Caco-2 (cell line): ENCODE measurements at regions not wholly inside any gene's neighbourhood (a gene's known extent, or its start where the extent isn't known, plus 50 kb on each side); places are given as distances from the start of the nearest gene placed in this dataset.

Source experiments
- BruUV-seq: library from RNA; stranded (reverse); fragments of 400-500 nt; replicated peaks from 2 replicates; lab custom pipeline; 2021; lab: Mats Ljungman, UMichigan
- CTCF ChIA-PET: fragments of 300-600 bp; sonication (Branson Sonifier 250); formaldehyde crosslinking; loops from one replicate; lab custom pipeline; 2022; ENCODE audit warnings: antibody characterized with exemption; lab: Charles Lee
- POLR2A ChIA-PET: fragments of 300-600 bp; sonication (Branson Sonifier 250); formaldehyde crosslinking; loops from one replicate; lab custom pipeline; 2022; ENCODE audit warnings: antibody characterized with exemption; lab: Charles Lee
- DNase-seq, 2 experiments: peaks; one replicate each; pipeline versions ENCODE4 v3.0.0 to v3.0.0-alpha.2; 2020 to 2022
- H3K27me3 ChIP-seq: replicated peaks from 2 replicates; pipeline ENCODE4 v1.6.0; 2011; ENCODE audit warnings: low read length; ENCODE audit not compliant: control insufficient read depth, insufficient read depth
- H3K36me3 ChIP-seq: 2 replicates; pipeline ENCODE4 v1.5.1; 2011; ENCODE audit warnings: low read length; ENCODE audit not compliant: control insufficient read depth, insufficient read depth
- H3K4me1 ChIP-seq: fragments of 250-450 bp; sonication (Bioruptor Pico); 2 replicates; pipeline ENCODE4 v1.5.1; 2020; ENCODE audit warnings: mild to moderate bottlenecking
- H3K4me3 ChIP-seq: 2 replicates; pipeline ENCODE4 v1.5.1; 2011; ENCODE audit warnings: low read depth, mild to moderate bottlenecking, control low read depth, low read length
- H3K9me3 ChIP-seq: fragments of 250-450 bp; sonication (Bioruptor Pico); 2 replicates; pipeline ENCODE4 v1.5.1; 2020; ENCODE audit warnings: mild to moderate bottlenecking, moderate library complexity
- H3K27ac Mint-ChIP-seq: one replicate; pipeline ENCODE4 v1.8.0; 2022; ENCODE audit warnings: mixed read lengths; ENCODE audit not compliant: unreplicated experiment
- H3K27me3 Mint-ChIP-seq: one replicate; pipeline ENCODE4 v1.8.0; 2022; ENCODE audit warnings: mixed read lengths; ENCODE audit not compliant: insufficient read depth, unreplicated experiment
- H3K36me3 Mint-ChIP-seq: one replicate; pipeline ENCODE4 v1.8.0; 2022; ENCODE audit warnings: mild to moderate bottlenecking, mixed read lengths; ENCODE audit not compliant: insufficient read depth, unreplicated experiment
- H3K4me1 Mint-ChIP-seq: one replicate; pipeline ENCODE4 v1.8.0; 2022; ENCODE audit warnings: low read depth, mixed read lengths; ENCODE audit not compliant: unreplicated experiment
- H3K4me3 Mint-ChIP-seq: one replicate; pipeline ENCODE4 v1.8.0; 2022; ENCODE audit warnings: mild to moderate bottlenecking, moderate library complexity, mixed read lengths; ENCODE audit not compliant: unreplicated experiment
- H3K9me3 Mint-ChIP-seq: one replicate; pipeline ENCODE4 v1.8.0; 2022; ENCODE audit warnings: mixed read lengths; ENCODE audit not compliant: unreplicated experiment
- intact Hi-C: fragments of 100-400 bp; cut with micrococcal nuclease; formaldehyde crosslinking; loops from one replicate; pipeline ENCODE4 v1.10.0; 2022; ENCODE audit not compliant: unreplicated experiment
- TF ChIP-seq, protein P1 (sequence below), 2 experiments: fragments of 200-600 bp in 1 of 2; IDR thresholded peaks; 1 replicate in 1 of 2; 2 replicates in 1 of 2; pipeline versions ENCODE4 v1.5.1 to v1.8.0; 2011 to 2022; ENCODE audit warnings: antibody characterized with exemption in 1 of 2, control low read depth in 1 of 2, inconsistent platforms in 1 of 2, low read depth in 1 of 2, low read length in 1 of 2, mild to moderate bottlenecking in 1 of 2, moderate library complexity in 1 of 2; ENCODE audit not compliant: insufficient read depth in 1 of 2, severe bottlenecking in 1 of 2, unreplicated experiment in 1 of 2

GRCh38 chr13:106296723-106297122 lies 238.7 kb downstream of the EFNB2 start:
- Histone ChIP-seq H3K9me3 (no peaks in the 10 kb centered on the region), H3K4me3 (no peak overlapping the region), H3K4me1 (no peaks in the 10 kb centered on the region), H3K36me3 (no peaks in the 10 kb centered on the region), H3K27me3 (no peaks in the 10 kb centered on the region)
- TF ChIP-seq, protein P1, sequence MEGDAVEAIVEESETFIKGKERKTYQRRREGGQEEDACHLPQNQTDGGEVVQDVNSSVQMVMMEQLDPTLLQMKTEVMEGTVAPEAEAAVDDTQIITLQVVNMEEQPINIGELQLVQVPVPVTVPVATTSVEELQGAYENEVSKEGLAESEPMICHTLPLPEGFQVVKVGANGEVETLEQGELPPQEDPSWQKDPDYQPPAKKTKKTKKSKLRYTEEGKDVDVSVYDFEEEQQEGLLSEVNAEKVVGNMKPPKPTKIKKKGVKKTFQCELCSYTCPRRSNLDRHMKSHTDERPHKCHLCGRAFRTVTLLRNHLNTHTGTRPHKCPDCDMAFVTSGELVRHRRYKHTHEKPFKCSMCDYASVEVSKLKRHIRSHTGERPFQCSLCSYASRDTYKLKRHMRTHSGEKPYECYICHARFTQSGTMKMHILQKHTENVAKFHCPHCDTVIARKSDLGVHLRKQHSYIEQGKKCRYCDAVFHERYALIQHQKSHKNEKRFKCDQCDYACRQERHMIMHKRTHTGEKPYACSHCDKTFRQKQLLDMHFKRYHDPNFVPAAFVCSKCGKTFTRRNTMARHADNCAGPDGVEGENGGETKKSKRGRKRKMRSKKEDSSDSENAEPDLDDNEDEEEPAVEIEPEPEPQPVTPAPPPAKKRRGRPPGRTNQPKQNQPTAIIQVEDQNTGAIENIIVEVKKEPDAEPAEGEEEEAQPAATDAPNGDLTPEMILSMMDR (IDR thresholded peaks at IDR 0.05; ENCODE audit: insufficient read depth in 1 of 2, low read depth in 1 of 2, low read length in 1 of 2, severe bottlenecking in 1 of 2, unreplicated experiment in 1 of 2): no peak
- peaks cover 11% of the 10 kb centered on the region for H3K9me3 Mint-ChIP-seq
- H3K27ac Mint-ChIP-seq: no peak overlapping the region
- intact Hi-C loops: no loop called here
- H3K4me1 Mint-ChIP-seq: no peaks in the 10 kb centered on the region
- no peak overlapping the region for H3K4me3 Mint-ChIP-seq
- no peak for DNase-seq
- CTCF ChIA-PET: no interaction called here
- no TSS peak for BruUV-seq
- no peaks in the 10 kb centered on the region for H3K27me3 Mint-ChIP-seq
- POLR2A ChIA-PET: no interaction called here
- H3K36me3 Mint-ChIP-seq: no peaks in the 10 kb centered on the region

DNA sequence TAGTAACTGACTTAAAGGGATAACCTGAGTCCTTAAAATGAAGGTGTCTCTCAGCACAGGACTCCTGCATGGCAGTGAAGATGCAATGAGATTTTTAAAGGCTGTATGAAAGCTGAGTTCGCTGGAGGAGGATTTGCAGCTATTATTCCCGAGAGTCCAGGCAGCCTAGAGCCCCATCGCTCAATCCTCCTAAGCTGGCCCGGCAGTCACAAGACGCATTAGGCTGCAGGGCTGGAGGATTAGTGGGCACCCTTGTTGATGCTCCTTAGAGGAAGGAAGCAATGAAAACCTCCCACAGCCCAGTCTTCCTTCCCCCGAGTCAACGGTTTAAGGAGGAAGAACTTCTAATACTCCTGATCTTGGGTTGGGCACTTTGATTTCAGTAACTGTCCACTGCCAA lies 239.5 kb downstream of the EFNB2 start:
- TF ChIP-seq, protein P1 (IDR thresholded peaks at IDR 0.05; ENCODE audit: insufficient read depth in 1 of 2, low read depth in 1 of 2, low read length in 1 of 2, severe bottlenecking in 1 of 2, unreplicated experiment in 1 of 2): no peak
- ChIA-PET POLR2A (no interaction called here), CTCF (no interaction called here)
- DNase-seq: no peak
- Histone ChIP-seq H3K4me1 (no peaks in the 10 kb centered on the region), H3K4me3 (no peak overlapping the region), H3K9me3 (no peaks in the 10 kb centered on the region), H3K36me3 (no peaks in the 10 kb centered on the region), H3K27me3 (no peaks in the 10 kb centered on the region)
- H3K9me3 Mint-ChIP-seq: peaks cover 6% of the 10 kb centered on the region
- no peak overlapping the region for H3K4me3 Mint-ChIP-seq
- intact Hi-C loops: no loop called here
- no peaks in the 10 kb centered on the region for H3K36me3 Mint-ChIP-seq
- H3K4me1 Mint-ChIP-seq: peaks cover 6% of the 10 kb centered on the region
- H3K27me3 Mint-ChIP-seq: no peaks in the 10 kb centered on the region
- BruUV-seq: no TSS peak
- no peak overlapping the region for H3K27ac Mint-ChIP-seq

DNA sequence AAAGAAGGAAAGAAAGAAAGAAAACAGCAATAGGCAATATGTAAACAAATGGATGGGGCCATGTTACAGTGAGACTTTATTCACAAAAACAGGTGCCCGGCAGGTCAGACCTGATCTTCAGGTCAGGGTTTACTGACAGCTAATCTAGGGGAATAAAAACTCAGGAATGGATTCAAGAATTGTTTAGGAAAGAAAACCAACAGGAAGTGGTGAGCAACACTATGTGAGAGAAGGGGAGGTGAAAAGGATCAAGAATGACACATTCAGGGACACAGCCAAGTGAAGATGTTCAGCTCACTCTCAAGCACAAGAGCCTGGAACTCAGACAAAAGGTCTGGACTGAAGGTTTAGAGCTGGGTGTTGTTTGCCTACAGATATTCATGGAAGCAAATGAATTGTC lies 244.5 kb downstream of the EFNB2 start:
- Mint-ChIP-seq H3K9me3 (no peaks in the 10 kb centered on the region), H3K27me3 (no peaks in the 10 kb centered on the region), H3K36me3 (no peaks in the 10 kb centered on the region), H3K4me3 (no peak overlapping the region), H3K27ac (no peak overlapping the region), H3K4me1 (peaks cover 11% of the 10 kb centered on the region)
- TF ChIP-seq, protein P1 (IDR thresholded peaks at IDR 0.05; ENCODE audit: insufficient read depth in 1 of 2, low read depth in 1 of 2, low read length in 1 of 2, severe bottlenecking in 1 of 2, unreplicated experiment in 1 of 2): no peak
- no peaks in the 10 kb centered on the region for H3K9me3 ChIP-seq
- no peaks in the 10 kb centered on the region for H3K27me3 ChIP-seq
- BruUV-seq: no TSS peak
- H3K36me3 ChIP-seq: no peaks in the 10 kb centered on the region
- H3K4me3 ChIP-seq: no peak overlapping the region
- intact Hi-C loops: no loop called here
- H3K4me1 ChIP-seq: no peaks in the 10 kb centered on the region
- DNase-seq: peak in 1 of 2 experiments; percentile 16
- CTCF ChIA-PET: no interaction called here
- POLR2A ChIA-PET: no interaction called here
